Kidney epithelial cell (primary cell): ENCODE measurements at regions not wholly inside any gene's neighbourhood (a gene's known extent, or its start where the extent isn't known, plus 50 kb on each side); places are given as distances from the start of the nearest gene placed in this dataset.

Source experiments
- DNase-seq: peaks from one replicate; pipeline ENCODE4 v3.0.0-alpha.2; 2010; ENCODE audit warnings: low read depth
- H3K27me3 ChIP-seq: 2 replicates; pipeline ENCODE4 v1.6.0; 2011; ENCODE audit warnings: low read length; ENCODE audit not compliant: control insufficient read depth, insufficient read depth
- H3K36me3 ChIP-seq: 2 replicates; pipeline ENCODE4 v1.5.1; 2011; ENCODE audit warnings: low read length; ENCODE audit not compliant: control insufficient read depth, insufficient read depth
- H3K4me3 ChIP-seq: 2 replicates; pipeline ENCODE4 v1.5.1; 2011; ENCODE audit warnings: low read depth, mild to moderate bottlenecking, control low read depth, low read length
- CTCF ChIP-seq: IDR thresholded peaks from 2 replicates; pipeline ENCODE4 v1.5.1; 2011; ENCODE audit warnings: mild to moderate bottlenecking, moderate library complexity, low read length, control low read depth, inconsistent platforms; ENCODE audit not compliant: insufficient read depth, poor library complexity, severe bottlenecking

- TF ChIP-seq CTCF: no peak
- H3K27me3 ChIP-seq: no peaks in the 10 kb centered on the region
- H3K36me3 ChIP-seq: no peaks in the 10 kb centered on the region
- H3K4me3 ChIP-seq: no peak overlapping the region
- DNase-seq: no peak
These were observed 73.7 kb upstream of the EYS start for GRCh38 chr6:65780691-65781090.

- TF ChIP-seq CTCF: no peak
- no peak for DNase-seq
- Histone ChIP-seq H3K27me3 (no peaks in the 10 kb centered on the region), H3K36me3 (no peaks in the 10 kb centered on the region), H3K4me3 (no peak overlapping the region)
These were observed 69.3 kb upstream of the EYS start for GRCh38 chr6:65776332-65776731.

GRCh38 chr6:65771946-65772345 lies 64.9 kb upstream of the EYS start:
- H3K27me3 ChIP-seq: no peaks in the 10 kb centered on the region
- TF ChIP-seq CTCF: no peak
- H3K4me3 ChIP-seq: no peak overlapping the region
- DNase-seq: no peak
- H3K36me3 ChIP-seq: no peaks in the 10 kb centered on the region

GRCh38 chr6:65761890-65762289 lies 54.9 kb upstream of the EYS start:
- H3K36me3 ChIP-seq: no peaks in the 10 kb centered on the region
- no peak for DNase-seq
- no peak for TF ChIP-seq CTCF
- H3K27me3 ChIP-seq: no peaks in the 10 kb centered on the region
- H3K4me3 ChIP-seq: no peak overlapping the region

- no peaks in the 10 kb centered on the region for H3K27me3 ChIP-seq
- no peak overlapping the region for H3K4me3 ChIP-seq
- TF ChIP-seq CTCF: no peak
- H3K36me3 ChIP-seq: no peaks in the 10 kb centered on the region
- DNase-seq: no peak
These were observed 53.3 kb upstream of the EYS start for GRCh38 chr6:65760285-65760684.
